Amniotic epithelial cell (primary cell): ENCODE measurements at regions not wholly inside any gene's neighbourhood (a gene's known extent, or its start where the extent isn't known, plus 50 kb on each side); places are given as distances from the start of the nearest gene placed in this dataset.
"Not testable (repeated sequence)": the region's sequence is repeated elsewhere in the genome, so short reads cannot be mapped to it uniquely, and the experiment has no call there.

ENCODE experiments used
- DNase-seq: peaks from one replicate; pipeline ENCODE4 v3.0.0-alpha.2; 2010; ENCODE audit warnings: low read depth

DNA sequence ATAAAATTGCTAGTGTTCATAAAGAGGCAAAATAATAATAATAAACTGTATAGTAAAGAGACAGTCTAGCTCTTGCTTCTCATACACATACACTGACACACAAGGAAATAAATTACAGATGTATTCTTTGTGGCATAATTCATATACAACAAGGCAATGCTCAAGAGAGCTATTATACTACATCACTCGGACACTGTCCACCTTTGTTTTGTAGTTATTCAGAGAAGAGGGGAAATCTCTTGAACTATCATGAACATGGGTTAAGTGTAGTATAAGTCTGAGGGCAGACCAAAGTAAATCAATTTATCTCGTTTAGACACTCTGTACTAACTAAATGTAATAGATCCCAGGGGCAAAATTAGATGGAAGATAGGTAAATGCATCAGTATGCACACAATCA is 72.7 kb upstream of the PHIP start:
- no peak for DNase-seq

DNA sequence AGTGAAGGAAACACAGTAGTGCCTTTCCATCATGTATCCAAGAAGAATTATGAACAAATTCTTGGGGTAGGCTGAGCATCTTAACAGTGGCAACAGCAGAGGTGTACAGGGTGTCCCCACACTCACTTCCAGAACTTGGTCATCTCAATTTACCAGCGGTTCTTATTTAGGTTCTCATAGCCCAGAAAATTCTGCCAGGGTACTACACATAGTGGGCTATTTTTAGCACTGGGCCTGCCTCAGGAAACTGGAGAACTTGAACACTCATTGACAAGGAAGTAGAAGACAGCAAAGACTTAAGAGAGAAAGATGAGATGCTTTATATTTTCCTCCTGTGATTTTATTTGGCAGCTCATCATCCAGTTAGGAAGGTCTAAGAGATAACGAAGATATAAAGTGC is 71.8 kb upstream of the PHIP start:
- DNase-seq = peak; percentile 14

DNA sequence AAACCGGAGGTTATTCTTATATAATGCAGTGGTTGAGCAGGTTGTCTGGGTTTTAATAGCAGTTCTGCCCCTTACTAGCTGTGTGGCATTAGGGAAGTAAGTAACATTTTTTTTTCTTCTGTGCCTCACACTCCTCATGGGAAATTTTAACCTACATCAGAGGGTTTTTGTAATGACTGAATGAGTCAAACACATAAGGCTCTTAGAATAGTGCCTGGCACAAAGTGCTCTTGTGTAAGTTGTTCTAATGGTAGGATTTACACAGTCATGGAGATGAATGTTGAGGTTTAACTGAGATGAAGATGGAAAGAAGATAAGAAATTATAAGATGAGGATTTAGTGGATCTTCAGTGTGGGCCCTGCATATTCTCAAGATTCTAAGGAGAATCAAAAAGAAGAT is 68.4 kb upstream of the PHIP start:
- DNase-seq = peak; percentile 95

DNA sequence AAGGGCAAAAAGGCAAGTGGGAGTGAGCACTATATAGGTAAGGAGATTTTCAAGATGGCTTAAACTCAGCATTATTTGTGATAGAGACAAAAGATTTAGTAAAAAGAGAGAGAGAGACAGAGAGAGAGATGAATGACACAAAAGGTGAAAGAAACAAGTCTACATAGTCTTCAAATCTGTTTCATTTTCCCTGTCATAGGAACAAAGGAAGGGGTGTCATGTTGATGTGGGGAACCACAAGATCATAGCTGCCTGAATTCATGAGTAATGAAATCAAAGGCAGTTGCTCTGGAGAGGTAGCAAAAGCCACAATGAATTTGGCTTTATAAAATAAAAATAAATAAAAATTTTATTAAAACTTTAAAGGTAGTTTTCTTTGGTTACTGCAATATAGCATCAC is 67.2 kb upstream of the PHIP start:
- no peak for DNase-seq

DNA sequence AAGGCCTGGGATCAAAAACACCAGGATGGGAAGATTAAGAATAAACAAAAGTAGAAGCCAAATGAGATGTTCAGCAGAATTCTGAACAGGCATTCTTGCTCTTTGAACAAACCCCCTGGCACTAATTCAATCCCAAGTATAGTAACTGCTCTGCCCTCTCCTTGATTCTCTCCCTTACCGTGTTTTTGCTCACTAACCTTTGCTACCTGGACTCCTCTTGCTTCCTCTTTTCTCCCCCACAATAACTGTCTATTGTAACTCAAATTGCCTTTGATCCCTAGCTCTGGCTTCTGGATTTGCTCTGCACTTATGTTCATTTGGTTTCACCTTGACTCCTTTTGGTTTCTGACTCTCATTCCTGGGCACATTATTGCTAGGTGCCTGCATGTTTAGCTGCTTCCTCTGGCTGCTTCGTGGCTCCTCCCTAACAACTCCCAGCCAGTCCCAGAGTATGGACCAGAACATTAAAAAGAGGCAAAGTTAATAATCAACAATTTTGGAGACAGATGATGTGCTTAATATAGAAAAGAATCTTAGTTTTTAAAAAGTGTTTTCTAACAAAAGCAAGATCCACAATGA is 65.4 kb upstream of the PHIP start:
- no peak for DNase-seq

DNA sequence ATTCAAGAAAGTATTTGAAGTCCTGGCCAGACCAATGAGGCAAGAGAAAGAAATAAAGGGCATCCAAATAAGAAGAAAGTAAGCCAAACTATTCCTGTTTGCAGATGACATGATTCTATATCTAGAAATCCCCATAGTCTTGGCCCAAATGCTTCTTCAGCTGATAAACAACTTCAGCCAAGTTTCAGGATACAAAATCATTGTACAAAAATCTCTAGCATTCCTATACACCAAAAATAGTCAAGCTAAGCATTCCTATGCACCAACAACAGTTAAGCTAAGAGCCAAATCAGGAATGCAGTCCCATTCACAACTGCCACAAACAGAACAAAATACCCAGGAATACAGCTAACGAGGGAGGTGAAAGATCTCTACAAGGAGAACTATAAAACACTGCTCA is 60.1 kb upstream of the PHIP start:
- no peak for DNase-seq

DNA sequence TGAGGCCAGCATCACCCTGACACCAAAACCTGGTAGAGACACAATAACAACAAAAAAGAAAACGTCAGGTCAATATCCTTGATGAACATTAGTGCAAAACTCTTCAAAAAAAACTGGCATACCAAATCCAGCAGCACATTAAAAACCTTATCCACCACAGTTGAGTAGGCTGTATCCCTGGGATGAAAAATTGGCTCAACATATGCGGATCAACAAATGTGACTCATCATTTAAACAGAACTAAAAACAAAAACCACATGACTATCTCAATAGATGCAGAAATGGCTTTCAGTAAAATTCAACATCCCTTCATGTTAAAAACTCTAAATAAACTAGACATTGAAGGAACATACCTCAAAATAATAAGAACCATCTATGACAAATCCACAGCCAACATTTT is 59.6 kb upstream of the PHIP start:
- peak; percentile 42 for DNase-seq

DNA sequence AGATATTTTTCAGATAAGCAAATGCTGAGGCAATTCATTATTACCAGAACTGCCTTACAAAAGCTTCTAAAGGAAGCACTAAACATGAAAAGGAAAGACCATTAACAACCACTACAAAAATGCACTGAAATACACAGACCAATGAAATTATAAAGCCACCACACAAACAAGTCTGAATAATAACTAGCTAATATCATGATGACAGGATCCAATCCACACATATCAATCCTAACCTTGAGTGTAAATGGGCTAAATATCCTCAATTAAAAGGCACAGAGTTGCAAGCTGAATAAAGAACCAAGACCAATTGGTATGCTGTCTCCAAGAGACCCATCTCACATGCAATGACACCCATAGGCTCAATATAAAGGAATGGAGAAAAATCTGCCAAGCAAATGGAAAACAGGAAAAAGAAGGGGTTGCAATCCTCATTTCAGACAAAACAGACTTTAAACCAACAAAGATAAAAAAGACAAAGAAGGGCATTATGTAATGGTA is 58.0 kb upstream of the PHIP start:
- no peak for DNase-seq

DNA sequence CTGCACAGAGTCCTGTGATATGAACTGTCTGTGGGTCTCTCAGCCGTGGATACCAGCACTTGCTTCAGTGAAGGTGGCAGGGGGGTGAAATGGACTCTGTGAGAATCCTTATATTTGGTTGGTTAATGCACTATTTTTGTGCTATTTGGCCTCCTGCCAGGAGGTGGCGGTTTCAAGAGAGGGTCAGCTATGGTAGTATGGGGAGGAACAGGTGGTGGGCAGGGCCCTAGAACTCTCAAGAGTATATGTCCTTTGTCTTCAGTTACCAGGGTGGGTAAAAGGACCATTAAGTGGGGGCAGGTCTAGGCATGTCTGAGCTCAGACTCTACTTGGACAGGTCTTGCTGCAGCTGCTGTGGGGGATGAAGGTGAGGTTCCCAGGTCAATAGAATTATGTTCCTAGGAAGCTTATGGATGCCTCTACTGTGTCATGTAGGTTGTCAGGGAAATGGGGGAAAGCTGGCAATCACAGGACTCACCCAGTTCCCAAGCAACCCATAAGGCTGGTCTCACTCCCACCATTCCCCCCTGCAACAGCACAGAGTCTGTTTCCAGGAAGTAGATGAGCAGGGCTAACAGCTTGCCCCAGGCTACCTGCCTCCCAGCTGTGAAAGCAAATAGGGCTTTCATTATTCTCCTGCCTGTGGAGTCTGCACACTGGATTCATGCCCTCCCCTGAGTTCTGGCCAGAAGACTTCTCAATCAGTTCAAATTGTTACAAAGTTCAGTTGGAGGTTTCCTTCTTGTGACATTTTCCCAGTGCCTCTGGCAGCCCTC is 56.8 kb upstream of the PHIP start:
- no peak for DNase-seq

DNA sequence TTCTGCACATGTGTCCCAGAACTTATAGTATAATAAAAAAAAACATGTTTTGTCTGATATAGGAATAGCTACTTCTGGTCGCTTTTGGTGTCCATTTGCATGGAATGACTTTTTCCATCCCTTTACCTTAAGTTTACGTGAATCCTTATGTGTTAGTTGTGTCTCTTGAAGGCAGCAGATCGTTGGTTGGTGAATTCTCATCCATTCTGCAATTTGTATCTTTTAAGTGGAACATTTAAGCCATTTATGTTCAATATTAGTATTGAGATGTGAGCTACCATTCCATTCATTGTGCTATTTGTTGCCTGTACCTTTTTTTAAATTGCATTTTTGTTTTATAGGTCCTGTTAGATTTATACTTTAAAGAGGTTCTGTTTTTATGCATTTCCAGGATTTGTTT is 55.1 kb upstream of the PHIP start:
- DNase-seq = no peak

DNA sequence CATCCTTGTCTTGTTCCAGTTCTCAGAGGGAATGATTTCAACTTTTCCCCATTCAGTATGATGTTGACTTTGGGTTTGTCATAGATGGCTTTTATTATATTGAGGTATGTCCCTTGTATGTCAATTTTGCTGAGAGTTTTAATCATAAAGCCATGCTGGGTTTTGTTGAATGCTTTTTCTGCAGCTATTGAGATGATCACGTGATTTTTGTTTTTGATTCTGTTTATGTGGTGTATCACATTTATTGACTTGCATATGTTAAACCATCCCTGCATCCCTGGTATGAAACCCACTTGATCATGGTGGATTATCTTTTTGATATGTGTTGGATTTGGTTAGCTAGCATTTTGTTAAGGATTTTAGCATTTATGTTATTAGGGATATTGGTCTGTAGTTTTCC is 53.2 kb upstream of the PHIP start:
- DNase-seq = not testable (repeated sequence)
